ENCODE measurements at regions not wholly inside any gene's neighbourhood (a gene's known extent, or its start where the extent isn't known, plus 50 kb on each side); places are given as distances from the start of the nearest gene placed in this dataset.

GRCh38 chr5:51302343-51302742 is 80.9 kb upstream of the ISL1 start:
- no peak for DNase-seq (ENCODE audit: low read depth)
- H3K4me3 ChIP-seq (replicated peaks; ENCODE audit: low read depth, low read length), result no peak overlapping the region
- TF ChIP-seq, protein P1, sequence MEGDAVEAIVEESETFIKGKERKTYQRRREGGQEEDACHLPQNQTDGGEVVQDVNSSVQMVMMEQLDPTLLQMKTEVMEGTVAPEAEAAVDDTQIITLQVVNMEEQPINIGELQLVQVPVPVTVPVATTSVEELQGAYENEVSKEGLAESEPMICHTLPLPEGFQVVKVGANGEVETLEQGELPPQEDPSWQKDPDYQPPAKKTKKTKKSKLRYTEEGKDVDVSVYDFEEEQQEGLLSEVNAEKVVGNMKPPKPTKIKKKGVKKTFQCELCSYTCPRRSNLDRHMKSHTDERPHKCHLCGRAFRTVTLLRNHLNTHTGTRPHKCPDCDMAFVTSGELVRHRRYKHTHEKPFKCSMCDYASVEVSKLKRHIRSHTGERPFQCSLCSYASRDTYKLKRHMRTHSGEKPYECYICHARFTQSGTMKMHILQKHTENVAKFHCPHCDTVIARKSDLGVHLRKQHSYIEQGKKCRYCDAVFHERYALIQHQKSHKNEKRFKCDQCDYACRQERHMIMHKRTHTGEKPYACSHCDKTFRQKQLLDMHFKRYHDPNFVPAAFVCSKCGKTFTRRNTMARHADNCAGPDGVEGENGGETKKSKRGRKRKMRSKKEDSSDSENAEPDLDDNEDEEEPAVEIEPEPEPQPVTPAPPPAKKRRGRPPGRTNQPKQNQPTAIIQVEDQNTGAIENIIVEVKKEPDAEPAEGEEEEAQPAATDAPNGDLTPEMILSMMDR (IDR thresholded peaks at IDR 0.05; ENCODE audit: low read length, missing control alignments), result no peak

DNA sequence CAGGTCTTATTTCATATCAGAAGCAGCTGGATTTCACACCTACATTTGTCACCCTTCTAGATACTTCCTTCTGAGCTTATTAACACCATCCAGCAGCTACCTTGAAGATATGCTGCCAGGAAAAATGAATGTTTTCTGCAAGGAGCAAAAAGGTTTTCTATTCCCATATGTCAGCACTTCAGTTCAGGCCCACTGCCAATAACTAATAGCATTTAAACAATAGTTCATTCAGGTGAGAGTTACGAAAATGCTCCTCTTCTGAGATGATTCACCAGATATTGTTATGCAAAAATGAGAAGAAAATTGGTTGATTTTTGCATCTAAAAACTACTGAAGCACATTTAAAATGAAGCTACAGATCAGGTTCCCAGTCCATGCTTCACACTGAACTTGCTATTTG is 56.4 kb upstream of the ISL1 start:
- H3K4me3 ChIP-seq (replicated peaks; ENCODE audit: low read depth, low read length), result no peak overlapping the region
- TF ChIP-seq, protein P1 (IDR thresholded peaks at IDR 0.05; ENCODE audit: low read length, missing control alignments), result no peak
- no peak for DNase-seq (ENCODE audit: low read depth)

Measured in fibroblast of pulmonary artery (primary cell).